GM21390 (cell line): ENCODE measurements at regions not wholly inside any gene's neighbourhood (a gene's known extent, or its start where the extent isn't known, plus 50 kb on each side); places are given as distances from the start of the nearest gene placed in this dataset.
"Not testable (repeated sequence)": the region's sequence is repeated elsewhere in the genome, so short reads cannot be mapped to it uniquely, and the experiment has no call there.

Source experiments
- ATAC-seq: cut with Tn5 transposase; IDR thresholded peaks from one replicate; pipeline ENCODE4 v1.9.1; 2021; ENCODE audit not compliant: unreplicated experiment

GRCh38 chr4:164616961-164617360 lies 137.0 kb upstream of the SMIM31 start:
- no peak for ATAC-seq

DNA sequence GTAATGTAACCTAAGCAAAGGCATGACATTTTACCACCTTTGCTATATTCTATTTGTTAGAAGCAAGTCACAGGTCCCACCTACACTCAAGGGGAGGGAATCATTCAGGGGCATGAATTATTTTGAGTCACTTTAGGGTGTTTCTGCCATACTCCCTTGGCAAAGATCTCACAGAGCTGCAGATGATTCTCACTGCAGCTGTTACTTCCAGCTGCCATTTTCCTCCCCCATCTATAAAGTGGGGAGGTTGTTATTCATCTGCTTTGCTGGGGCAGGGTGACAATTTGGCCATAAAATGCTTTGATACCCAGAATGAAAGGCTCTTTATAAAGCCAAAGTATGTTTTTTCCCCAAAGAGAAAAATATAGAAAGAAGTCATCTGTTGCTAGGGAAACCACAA lies 136.5 kb upstream of the SMIM31 start:
- no peak for ATAC-seq

GRCh38 chr4:164617911-164618310 lies 136.0 kb upstream of the SMIM31 start:
- ATAC-seq: no peak

DNA sequence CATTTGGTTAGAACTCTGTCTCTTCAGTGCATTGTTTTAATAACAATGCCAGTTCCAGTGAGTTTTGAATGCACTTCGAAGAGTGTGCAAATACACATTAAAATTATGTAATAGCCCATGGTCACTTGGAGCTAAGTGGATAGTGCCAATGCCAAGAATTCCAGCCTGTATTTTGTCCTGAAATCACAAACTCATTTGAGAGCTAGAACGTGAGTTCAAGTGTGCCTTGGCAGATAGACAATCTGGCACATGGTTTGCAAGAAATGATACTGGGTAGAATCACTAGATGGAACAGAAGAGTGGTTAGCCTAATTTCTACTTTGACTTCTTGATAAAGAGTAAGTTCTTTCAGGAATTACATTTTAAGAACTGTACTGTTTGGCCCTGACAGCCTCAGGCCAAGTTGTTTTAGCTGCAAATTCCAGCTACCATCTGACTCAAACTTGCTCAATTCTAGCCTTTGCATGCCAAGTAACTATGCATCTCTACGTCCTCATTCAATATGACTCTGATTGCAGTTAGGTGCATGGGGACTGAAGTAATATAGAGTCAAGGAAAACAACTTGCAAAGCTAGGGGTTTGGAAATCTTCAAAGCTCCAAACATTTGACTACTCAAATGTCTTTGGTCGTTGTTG lies 131.9 kb upstream of the SMIM31 start:
- ATAC-seq: no peak

DNA sequence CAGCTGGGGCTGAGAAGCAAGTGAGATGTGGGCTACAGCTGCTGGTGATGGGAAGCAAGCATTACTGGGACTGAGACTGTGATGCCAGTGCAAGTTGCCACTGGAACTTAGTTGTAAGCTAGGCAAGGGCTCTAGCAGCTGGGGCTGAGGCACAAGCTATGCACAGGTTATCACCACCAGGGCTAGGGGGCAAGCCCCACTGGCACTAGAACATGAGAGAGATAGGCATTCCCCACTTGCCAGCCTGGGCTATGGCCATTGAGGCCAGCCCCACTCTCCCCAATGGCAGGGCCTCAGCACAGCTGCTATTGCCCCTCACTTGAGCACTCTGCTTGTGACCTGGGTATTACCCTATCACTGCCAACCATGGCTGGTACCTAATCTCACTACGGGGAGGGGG lies 130.8 kb upstream of the SMIM31 start:
- ATAC-seq: no peak

DNA sequence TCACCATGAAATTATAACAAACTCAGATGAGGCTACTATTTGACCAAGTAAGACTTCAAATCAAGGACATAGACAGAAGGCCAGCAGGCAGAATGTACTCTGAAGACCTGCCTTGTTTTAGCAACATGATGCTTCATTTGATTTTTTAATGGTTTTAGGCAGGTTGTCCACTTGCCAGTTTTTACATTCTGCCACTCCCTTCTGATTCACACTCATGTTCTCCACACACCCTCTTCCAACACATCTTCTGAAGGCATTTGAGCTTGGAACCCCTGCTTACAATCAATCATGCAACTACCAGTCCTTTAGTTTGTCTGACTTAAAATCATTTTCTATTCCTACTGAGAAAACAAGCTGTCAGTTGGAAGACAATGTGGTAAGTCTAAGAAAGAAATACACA lies 114.9 kb upstream of the SMIM31 start:
- no peak for ATAC-seq

DNA sequence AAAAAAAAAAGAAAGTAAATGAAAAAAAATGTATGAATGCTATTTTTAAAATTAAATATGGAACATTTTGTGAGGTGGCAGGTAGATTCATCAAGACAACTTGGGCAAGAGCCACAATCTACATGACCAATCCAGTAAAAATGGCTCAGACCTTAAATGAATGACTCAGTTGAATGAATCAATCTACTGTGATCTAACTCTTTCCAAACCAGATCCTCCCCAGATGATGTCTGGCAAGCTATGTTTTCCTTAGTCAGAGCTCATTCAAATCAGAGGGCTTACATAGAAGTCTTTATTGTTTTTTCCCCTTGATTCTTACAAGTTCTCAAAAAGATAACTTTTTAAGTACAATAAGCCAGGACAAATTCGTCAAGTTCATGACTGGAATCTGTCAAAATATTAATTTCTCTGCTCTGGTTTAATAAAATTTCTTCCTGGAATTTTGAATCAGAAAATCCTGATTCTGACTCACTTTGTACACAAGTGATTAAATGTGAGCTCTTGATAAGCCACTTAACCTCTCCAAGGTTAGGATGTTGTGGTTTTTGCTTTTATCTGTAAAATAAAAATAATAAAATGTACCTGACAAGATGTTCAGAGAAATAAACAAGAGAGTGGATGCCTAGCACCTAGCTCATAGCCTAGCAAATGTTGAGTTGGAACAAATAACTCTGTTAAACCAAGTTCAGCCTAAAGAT lies 105.6 kb upstream of the SMIM31 start:
- ATAC-seq: no peak

- no peak for ATAC-seq
Observed at GRCh38 chr4:164648849-164649212, 105.1 kb upstream of the SMIM31 start.

- no peak for ATAC-seq
Observed at GRCh38 chr4:164659765-164660164, 94.2 kb upstream of the SMIM31 start.

DNA sequence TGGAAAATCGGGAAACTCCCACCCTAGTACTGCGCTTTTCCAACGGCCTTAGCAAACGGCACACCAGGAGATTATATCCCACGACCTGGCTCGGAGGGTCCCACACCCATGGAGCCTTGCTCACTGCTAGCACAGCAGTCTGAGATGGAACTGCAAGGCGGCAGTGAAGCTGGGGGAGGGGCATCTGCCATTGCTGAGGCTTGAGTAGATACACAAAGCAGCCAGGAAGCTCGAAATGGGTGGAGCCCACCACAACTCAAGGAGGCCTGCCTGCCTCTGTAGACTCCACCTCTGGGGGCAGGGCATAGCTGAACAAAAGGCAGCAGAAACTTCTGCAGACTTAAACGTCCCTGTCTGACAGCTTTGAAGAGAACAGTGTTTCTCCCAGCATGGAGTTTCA lies 77.8 kb upstream of the SMIM31 start:
- not testable (repeated sequence) for ATAC-seq

DNA sequence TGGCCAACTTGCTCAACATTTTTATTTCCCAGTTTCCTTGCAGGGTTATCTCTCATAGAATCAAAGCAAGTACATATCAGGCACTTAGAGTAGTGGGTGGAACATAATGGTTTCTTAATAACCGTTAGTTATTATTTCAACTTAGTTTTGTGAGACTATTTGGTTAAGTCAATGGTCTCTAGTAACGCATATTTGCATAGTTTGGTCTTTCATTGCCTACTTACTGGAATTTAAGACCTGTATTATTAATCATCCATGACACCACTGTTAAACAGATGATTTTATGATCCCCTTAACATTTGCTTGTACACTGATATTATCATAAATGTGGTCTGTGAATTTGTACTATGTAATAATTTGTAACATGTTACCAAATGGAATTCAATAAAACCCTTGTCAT lies 70.9 kb upstream of the SMIM31 start:
- ATAC-seq: no peak

GRCh38 chr4:164695650-164696049 lies 58.3 kb upstream of the SMIM31 start:
- ATAC-seq: no peak

GRCh38 chr4:164700471-164700870 lies 53.5 kb upstream of the SMIM31 start:
- ATAC-seq: no peak

DNA sequence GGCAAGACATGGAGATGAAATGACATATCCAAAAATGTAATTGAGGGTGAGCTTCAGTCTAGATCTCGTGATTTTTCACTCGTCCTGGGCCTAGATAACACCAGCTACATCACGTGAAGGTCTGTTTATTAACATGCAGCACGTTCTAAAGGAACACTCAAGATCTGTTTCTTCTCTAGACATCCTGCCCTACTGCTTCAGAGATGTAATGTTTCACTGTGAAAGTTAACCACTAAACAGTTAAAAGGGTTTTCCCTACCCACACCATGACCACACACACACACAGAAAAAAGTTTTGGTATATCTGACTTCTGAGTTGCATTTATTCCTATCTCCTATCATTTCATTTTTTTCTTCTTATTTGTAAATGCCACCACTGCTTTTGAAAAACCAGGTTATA lies 52.3 kb upstream of the SMIM31 start:
- ATAC-seq: peak; percentile 76
